ENCODE measurements at regions not wholly inside any gene's neighbourhood (a gene's known extent, or its start where the extent isn't known, plus 50 kb on each side); places are given as distances from the start of the nearest gene placed in this dataset.

DNA sequence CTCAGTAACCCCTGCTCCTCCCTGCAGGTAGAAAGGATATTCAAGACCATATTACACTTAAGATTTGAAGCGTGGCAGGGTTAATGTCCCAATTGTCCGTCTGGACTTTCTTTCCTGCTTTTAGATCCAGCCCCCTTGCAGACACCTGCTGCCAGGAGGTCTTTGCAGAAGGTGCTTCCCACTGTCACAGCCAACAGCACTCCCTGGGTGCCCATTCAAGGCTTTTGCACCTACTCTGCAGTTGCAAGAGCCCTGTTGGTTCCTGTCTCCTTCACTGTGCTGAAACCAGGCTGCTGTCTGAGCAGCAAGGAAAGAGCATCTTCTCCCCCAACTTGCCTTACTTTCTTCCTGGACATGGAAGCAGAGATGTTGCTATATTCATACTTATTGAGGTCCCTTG, 1043.0 kb upstream of the POU3F3 start (continued):
- no peak for TF ChIP-seq REST (IDR thresholded peaks at IDR 0.05; ENCODE audit: unreplicated experiment)
- TF ChIP-seq EZH2phosphoT487 (IDR thresholded peaks at IDR 0.05; ENCODE audit: unreplicated experiment): no peak

DNA sequence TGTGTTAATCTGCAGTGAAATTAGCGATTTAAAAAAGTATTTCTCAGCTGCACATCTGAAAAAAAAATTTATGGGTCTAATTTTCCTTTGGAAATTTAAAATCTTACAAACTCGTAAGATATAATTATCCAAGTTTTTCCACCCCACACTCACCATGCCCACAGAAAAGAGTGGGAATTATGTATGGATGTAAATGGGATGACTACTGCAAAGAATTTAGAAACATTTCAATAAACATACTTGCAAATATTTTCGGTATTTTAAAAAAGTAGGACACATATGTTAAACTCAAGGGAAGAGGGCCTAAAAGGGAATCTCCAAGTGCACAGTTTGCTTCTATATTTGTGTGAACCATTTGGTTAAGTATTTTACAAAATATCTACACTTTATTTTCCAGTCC, 1039.9 kb upstream of the POU3F3 start:
- Histone ChIP-seq H4K20me1 (replicated peaks; ENCODE audit: insufficient read depth) (no peaks in the 10 kb centered on the region), H3K36me3 (ENCODE audit: insufficient read depth) (no peaks in the 10 kb centered on the region), H3K27me3 (ENCODE audit: insufficient read depth) (no peaks in the 10 kb centered on the region), H3K4me3 (no peak overlapping the region), H3K9me2 (ENCODE audit: insufficient read depth) (0 out of 2 replicates have a peak, but pooled peaks cover 3% of the 10 kb centered on the region), H3F3A (replicated peaks; ENCODE audit: low read depth) (no peaks in the 10 kb centered on the region), H3K4me2 (no peak overlapping the region), H2AFZ (no peak overlapping the region), H3K4me1 (ENCODE audit: insufficient read depth) (peaks cover 28% of the 10 kb centered on the region), H3K27ac (ENCODE audit: low read depth) (no peak overlapping the region), H3K79me2 (replicated peaks; ENCODE audit: insufficient read depth) (no peaks in the 10 kb centered on the region)
- Mint-ChIP-seq H3K9me3 (no peaks in the 10 kb centered on the region), H3K4me1 (peaks cover 49% of the 10 kb centered on the region), H3K4me3 (no peak overlapping the region), H3K36me3 (ENCODE audit: low read depth) (peaks cover 3% of the 10 kb centered on the region; the same call in 1 of the 3 replicates), H3K27ac (no peak overlapping the region), H3K27me3 (ENCODE audit: insufficient read depth, low read depth, poor library complexity) (peaks cover 2% of the 10 kb centered on the region)
- DNase-seq (ENCODE audit: low spot score) (no peak), ATAC-seq (no peak)
- TF ChIP-seq EZH2phosphoT487 (IDR thresholded peaks at IDR 0.05; ENCODE audit: unreplicated experiment) (no peak), CREB1 (CRISPR knock-in tag; IDR thresholded peaks at IDR 0.05; ENCODE audit: low read depth) (no peak), EZH2 (IDR thresholded peaks at IDR 0.05; ENCODE audit: low read depth, unreplicated experiment) (no peak), ZNF331 (CRISPR knock-in tag; IDR thresholded peaks at IDR 0.05; ENCODE audit: low read depth) (no peak), JUNB (IDR thresholded peaks at IDR 0.05; ENCODE audit: unreplicated experiment) (no peak), POLR2AphosphoS5 (IDR thresholded peaks at IDR 0.05; ENCODE audit: low read depth) (no peak), ETS1 (IDR thresholded peaks at IDR 0.05) (no peak), ZNF114 (CRISPR knock-in tag; IDR thresholded peaks at IDR 0.05) (no peak), STAT1 (IDR thresholded peaks at IDR 0.05; ENCODE audit: unreplicated experiment) (no peak), REST (IDR thresholded peaks at IDR 0.05; ENCODE audit: unreplicated experiment) (no peak)
- TF ChIP-seq, protein P1, sequence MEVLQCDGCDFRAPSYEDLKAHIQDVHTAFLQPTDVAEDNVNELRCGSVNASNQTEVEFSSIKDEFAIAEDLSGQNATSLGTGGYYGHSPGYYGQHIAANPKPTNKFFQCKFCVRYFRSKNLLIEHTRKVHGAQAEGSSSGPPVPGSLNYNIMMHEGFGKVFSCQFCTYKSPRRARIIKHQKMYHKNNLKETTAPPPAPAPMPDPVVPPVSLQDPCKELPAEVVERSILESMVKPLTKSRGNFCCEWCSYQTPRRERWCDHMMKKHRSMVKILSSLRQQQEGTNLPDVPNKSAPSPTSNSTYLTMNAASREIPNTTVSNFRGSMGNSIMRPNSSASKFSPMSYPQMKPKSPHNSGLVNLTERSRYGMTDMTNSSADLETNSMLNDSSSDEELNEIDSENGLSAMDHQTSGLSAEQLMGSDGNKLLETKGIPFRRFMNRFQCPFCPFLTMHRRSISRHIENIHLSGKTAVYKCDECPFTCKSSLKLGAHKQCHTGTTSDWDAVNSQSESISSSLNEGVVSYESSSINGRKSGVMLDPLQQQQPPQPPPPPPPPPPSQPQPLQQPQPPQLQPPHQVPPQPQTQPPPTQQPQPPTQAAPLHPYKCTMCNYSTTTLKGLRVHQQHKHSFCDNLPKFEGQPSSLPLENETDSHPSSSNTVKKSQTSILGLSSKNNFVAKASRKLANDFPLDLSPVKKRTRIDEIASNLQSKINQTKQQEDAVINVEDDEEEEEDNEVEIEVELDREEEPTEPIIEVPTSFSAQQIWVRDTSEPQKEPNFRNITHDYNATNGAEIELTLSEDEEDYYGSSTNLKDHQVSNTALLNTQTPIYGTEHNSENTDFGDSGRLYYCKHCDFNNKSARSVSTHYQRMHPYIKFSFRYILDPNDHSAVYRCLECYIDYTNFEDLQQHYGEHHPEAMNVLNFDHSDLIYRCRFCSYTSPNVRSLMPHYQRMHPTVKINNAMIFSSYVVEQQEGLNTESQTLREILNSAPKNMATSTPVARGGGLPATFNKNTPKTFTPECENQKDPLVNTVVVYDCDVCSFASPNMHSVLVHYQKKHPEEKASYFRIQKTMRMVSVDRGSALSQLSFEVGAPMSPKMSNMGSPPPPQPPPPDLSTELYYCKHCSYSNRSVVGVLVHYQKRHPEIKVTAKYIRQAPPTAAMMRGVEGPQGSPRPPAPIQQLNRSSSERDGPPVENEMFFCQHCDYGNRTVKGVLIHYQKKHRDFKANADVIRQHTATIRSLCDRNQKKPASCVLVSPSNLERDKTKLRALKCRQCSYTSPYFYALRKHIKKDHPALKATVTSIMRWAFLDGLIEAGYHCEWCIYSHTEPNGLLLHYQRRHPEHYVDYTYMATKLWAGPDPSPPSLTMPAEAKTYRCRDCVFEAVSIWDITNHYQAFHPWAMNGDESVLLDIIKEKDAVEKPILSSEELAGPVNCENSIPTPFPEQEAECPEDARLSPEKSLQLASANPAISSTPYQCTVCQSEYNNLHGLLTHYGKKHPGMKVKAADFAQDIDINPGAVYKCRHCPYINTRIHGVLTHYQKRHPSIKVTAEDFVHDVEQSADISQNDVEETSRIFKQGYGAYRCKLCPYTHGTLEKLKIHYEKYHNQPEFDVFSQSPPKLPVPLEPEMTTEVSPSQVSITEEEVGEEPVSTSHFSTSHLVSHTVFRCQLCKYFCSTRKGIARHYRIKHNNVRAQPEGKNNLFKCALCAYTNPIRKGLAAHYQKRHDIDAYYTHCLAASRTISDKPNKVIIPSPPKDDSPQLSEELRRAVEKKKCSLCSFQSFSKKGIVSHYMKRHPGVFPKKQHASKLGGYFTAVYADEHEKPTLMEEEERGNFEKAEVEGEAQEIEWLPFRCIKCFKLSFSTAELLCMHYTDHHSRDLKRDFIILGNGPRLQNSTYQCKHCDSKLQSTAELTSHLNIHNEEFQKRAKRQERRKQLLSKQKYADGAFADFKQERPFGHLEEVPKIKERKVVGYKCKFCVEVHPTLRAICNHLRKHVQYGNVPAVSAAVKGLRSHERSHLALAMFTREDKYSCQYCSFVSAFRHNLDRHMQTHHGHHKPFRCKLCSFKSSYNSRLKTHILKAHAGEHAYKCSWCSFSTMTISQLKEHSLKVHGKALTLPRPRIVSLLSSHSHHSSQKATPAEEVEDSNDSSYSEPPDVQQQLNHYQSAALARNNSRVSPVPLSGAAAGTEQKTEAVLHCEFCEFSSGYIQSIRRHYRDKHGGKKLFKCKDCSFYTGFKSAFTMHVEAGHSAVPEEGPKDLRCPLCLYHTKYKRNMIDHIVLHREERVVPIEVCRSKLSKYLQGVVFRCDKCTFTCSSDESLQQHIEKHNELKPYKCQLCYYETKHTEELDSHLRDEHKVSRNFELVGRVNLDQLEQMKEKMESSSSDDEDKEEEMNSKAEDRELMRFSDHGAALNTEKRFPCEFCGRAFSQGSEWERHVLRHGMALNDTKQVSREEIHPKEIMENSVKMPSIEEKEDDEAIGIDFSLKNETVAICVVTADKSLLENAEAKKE (CRISPR knock-in tag; IDR thresholded peaks at IDR 0.05): no peak
